ENCODE measurements at regions not wholly inside any gene's neighbourhood (a gene's known extent, or its start where the extent isn't known, plus 50 kb on each side); places are given as distances from the start of the nearest gene placed in this dataset.

DNA sequence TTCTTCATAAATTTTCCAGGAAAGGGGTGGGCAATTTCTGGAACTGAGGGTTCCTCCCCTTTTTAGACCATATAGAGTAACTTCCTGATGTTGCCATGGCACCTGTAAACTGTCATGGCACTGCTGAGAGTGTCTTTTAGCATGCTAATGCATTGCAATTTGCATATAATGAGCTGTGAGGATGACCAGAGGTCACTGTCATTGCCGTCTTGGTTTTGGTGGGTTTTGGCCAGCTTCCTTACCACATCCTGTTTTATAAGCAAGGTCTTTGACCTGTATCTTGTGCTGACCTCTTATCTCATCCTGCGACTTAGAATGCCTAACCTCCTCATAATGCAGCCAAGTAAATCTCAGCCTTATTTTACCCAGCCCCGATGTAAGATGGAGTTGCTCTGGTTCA, 577.8 kb downstream of the NLGN4X start:
- Mint-ChIP-seq H3K4me1 (ENCODE audit: low read depth) (no peaks in the 10 kb centered on the region), H3K4me3 (no peak overlapping the region), H3K9me3 (peaks cover 4% of the 10 kb centered on the region), H3K27me3 (ENCODE audit: low read depth) (no peaks in the 10 kb centered on the region), H3K36me3 (ENCODE audit: insufficient read depth) (no peaks in the 10 kb centered on the region)
- DNase-seq (no peak), ATAC-seq (no peak)

DNA sequence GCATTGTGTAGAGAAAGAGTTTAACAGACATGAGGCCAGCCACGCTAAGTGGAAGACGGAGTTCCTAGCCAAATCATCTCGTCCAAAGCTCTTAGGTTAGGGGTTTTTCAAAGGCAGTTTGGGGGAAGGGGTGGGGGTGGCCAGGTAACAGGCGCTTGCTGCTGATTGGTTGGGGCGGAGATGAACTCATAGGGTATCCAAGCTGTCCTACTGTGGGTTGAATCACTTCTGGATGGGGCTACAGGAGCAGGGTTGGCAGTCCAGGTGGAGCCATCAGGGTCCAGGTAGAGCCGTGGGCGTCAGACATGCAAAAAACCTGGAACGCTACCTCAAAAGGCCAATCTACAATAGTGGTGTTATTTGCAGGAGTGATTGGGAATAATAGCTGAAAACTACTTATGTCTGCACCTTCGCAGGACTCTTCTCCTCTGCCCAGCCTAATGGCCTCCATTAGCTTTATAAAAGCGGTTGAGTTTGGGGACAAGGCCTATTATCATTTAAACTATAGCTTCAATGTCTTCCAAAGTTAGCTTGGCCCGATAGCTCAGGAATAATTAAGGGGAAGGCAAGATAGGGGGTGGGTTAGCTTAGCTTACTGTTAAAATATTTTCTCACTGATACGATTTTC, 579.6 kb downstream of the NLGN4X start:
- Mint-ChIP-seq H3K4me1 (ENCODE audit: low read depth) (no peaks in the 10 kb centered on the region), H3K27me3 (ENCODE audit: low read depth) (no peaks in the 10 kb centered on the region), H3K4me3 (no peak overlapping the region), H3K36me3 (ENCODE audit: insufficient read depth) (no peaks in the 10 kb centered on the region), H3K9me3 (peaks cover 8% of the 10 kb centered on the region)
- DNase-seq (no peak), ATAC-seq (no peak)

DNA sequence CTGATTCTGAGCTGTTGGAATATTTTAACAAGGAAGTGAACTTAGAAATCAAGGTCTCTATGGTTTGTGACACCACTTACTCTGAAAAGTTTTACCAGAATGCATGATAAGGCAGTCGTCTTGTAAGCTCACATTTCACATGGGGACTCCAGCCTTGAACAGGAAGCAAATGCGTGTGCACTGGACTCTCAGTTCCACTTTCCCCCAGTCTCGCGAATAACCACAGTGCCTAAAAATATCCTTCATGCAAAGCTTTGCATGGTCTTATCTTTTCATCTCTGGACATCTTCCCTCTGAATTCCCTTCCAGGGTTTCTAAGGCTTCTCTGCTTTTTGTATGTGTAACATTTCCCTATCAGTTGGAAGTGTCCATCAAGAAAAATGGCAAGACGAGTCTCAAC, 581.8 kb downstream of the NLGN4X start:
- H3K9me3 Mint-ChIP-seq, result peaks cover 8% of the 10 kb centered on the region
- no peaks in the 10 kb centered on the region for H3K4me1 Mint-ChIP-seq (ENCODE audit: low read depth)
- no peaks in the 10 kb centered on the region for H3K27me3 Mint-ChIP-seq (ENCODE audit: low read depth)

DNA sequence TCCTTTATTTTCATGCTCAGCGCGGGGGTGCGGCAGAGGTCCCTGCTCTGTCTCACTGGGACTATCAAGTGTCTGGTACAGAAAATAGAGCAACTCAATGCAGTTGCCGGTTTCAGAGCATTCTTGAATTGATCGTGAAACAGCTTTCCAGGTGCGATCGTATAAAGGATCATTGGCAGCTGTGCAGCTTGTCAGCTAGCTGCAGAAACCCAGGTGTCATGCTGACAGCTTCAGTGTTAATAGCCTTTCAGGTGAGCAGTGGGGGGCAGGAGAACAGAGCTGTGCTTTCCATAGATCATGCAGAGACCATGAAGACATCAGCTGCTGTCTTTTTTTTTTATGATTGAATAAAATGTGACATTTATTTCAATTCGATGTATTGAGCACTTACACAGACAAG, 583.9 kb downstream of the NLGN4X start:
- DNase-seq (no peak), ATAC-seq (no peak)
- Mint-ChIP-seq H3K4me3 (no peak overlapping the region), H3K9me3 (peaks cover 8% of the 10 kb centered on the region), H3K4me1 (ENCODE audit: low read depth) (no peaks in the 10 kb centered on the region), H3K27me3 (ENCODE audit: low read depth) (no peaks in the 10 kb centered on the region), H3K36me3 (ENCODE audit: insufficient read depth) (no peaks in the 10 kb centered on the region)

More for the DNA sequence above, 581.8 kb downstream of the NLGN4X start:
- Mint-ChIP-seq H3K4me3 (no peak overlapping the region), H3K36me3 (ENCODE audit: insufficient read depth) (no peaks in the 10 kb centered on the region)
- ATAC-seq, result no peak
- no peak for DNase-seq

DNA sequence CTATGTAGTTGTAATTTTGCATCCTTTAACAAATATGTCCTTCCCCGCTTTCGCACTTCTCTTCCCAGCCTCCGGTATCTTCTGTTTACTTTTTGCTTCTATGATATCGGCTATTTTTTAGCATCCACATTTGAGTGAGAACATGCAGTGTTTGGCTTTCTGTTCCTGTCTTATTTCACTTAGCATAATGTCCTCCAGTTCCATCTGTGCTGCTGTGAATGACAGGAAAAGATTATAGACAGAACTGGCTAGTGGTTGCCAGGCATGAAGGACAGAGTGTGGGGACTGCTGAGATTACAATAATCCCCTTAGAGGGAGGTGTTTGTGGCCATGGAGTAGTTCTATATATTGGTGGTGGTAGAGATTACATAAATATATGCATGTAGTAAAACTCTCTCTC, 588.6 kb downstream of the NLGN4X start:
- Mint-ChIP-seq H3K4me3 (no peak overlapping the region), H3K27me3 (ENCODE audit: low read depth) (no peaks in the 10 kb centered on the region), H3K9me3 (no peaks in the 10 kb centered on the region), H3K4me1 (ENCODE audit: low read depth) (no peaks in the 10 kb centered on the region), H3K36me3 (ENCODE audit: insufficient read depth) (no peaks in the 10 kb centered on the region)
- no peak for ATAC-seq
- no peak for DNase-seq

DNA sequence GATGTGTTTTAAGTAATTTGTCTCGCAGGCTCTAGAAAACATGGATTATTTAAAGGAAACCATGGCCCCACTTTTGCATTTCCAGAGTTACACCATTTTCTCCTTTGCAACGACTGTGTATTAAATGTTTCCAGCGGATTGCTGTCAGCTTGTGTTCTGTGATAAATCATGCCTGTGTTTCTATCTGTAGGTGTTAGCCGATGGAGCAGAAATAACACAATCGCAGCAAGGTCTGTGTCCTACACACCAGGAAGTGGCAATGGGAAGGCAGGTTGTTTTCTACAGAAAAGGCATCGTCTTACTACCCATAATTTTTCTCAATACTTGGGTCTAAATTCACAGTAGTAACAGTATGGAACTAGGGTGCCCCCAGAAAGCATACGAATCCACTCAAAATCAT, 590.1 kb downstream of the NLGN4X start:
- no peaks in the 10 kb centered on the region for H3K27me3 Mint-ChIP-seq (ENCODE audit: low read depth)
- DNase-seq (no peak), ATAC-seq (no peak)
- H3K4me1 Mint-ChIP-seq (ENCODE audit: low read depth), result no peaks in the 10 kb centered on the region
- H3K4me3 Mint-ChIP-seq, result no peak overlapping the region
- H3K9me3 Mint-ChIP-seq, result peaks cover 1% of the 10 kb centered on the region
- no peaks in the 10 kb centered on the region for H3K36me3 Mint-ChIP-seq (ENCODE audit: insufficient read depth)

DNA sequence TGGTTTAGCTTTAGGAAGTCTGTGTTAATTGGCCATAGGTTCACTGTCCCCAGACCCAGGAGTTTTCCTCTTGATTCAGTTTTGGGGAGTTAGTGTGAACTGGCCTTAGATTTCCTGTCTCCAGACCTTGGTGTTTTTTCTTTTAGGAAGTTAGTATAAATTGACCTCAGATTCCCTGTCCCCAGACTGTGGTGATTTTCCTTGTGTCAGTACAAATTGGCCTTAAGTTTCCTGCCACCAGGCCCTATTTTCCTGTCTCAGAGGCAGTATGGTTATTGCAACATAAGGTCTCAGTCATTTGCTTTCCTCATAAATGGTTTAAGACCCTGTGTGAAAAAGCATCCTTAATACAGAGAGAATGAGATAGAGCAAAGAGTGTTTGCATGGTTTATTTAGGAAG, 595.8 kb downstream of the NLGN4X start:
- DNase-seq (no peak), ATAC-seq (no peak)
- Mint-ChIP-seq H3K27me3 (ENCODE audit: low read depth) (no peaks in the 10 kb centered on the region), H3K4me3 (no peak overlapping the region), H3K9me3 (peaks cover 8% of the 10 kb centered on the region), H3K36me3 (ENCODE audit: insufficient read depth) (no peaks in the 10 kb centered on the region), H3K4me1 (ENCODE audit: low read depth) (no peaks in the 10 kb centered on the region)

DNA sequence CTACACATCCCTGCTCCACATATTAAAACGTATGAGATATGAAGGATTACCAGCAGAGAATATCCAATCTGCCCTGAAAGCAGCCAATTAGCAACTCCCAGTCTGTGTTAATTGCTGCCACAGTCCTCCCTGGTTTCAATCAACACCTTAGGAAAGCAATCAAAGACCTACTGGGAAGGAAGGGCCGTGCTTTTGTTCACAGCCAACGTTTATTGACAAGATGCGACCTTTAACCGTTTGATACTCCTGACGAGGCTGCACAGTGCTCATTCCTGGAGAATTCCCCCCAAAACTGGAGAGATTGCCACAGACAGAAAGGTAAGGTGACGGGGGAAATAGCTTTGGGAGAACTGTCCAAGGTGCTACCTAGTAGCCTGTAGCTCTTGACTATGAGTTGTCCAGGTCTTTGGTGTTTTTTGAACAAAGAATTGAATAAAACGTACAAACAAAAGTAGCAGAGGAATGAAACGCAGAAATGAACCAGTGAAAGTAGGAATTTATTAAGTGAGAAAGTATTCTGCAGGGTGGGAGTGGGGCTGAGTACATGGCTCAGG, 596.5 kb downstream of the NLGN4X start:
- no peak overlapping the region for H3K4me3 Mint-ChIP-seq
- no peaks in the 10 kb centered on the region for H3K4me1 Mint-ChIP-seq (ENCODE audit: low read depth)
- DNase-seq (no peak), ATAC-seq (no peak)
- H3K36me3 Mint-ChIP-seq (ENCODE audit: insufficient read depth), result no peaks in the 10 kb centered on the region
- no peaks in the 10 kb centered on the region for H3K27me3 Mint-ChIP-seq (ENCODE audit: low read depth)
- H3K9me3 Mint-ChIP-seq, result peaks cover 8% of the 10 kb centered on the region

DNA sequence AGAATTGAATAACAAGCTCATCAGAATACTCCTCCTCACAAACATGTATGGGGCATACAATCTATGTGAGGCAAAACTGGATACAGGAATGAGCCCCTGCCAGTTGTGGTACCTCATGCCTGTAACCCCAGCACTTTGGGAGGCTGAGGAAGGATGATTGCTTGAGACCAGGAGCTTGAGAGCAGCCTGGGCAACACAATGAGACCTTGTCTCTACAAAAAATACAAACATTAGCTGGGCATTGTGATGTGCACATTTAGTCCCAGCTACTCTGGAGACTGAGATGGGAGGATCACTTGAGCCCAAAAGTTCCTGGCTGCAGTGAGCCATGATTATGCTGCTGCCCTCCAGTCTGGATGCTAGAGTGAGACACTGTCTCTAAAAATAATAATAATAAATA, 611.0 kb downstream of the NLGN4X start:
- Mint-ChIP-seq H3K36me3 (ENCODE audit: insufficient read depth) (no peaks in the 10 kb centered on the region), H3K27me3 (ENCODE audit: low read depth) (no peaks in the 10 kb centered on the region), H3K4me1 (ENCODE audit: low read depth) (no peaks in the 10 kb centered on the region), H3K4me3 (no peak overlapping the region), H3K9me3 (no peaks in the 10 kb centered on the region)
- ATAC-seq (no peak), DNase-seq (no peak)

DNA sequence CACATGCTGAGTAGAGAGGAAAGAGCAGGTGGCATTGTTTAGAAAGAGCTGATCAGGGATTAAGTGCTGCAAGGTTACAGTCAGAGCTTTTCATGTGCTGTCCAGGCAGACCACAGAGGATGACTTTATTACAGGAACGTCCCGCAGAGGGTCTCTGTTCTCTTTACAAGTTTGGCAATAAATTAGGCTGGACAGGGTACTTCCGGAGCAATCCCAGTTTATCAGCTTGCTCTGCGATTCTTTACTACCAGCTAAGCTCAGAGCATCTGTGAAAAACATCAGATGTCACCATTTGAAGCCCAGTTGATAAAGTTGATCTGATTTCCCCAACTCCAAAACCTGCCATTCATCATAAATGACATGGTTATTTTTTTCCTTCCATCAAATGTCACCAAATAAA, 633.1 kb downstream of the NLGN4X start:
- DNase-seq (no peak), ATAC-seq (no peak)
- no peaks in the 10 kb centered on the region for H3K36me3 Mint-ChIP-seq (ENCODE audit: insufficient read depth)
- H3K27me3 Mint-ChIP-seq (ENCODE audit: low read depth), result no peaks in the 10 kb centered on the region
- no peaks in the 10 kb centered on the region for H3K9me3 Mint-ChIP-seq
- H3K4me1 Mint-ChIP-seq (ENCODE audit: low read depth), result no peaks in the 10 kb centered on the region
- H3K4me3 Mint-ChIP-seq, result no peak overlapping the region

DNA sequence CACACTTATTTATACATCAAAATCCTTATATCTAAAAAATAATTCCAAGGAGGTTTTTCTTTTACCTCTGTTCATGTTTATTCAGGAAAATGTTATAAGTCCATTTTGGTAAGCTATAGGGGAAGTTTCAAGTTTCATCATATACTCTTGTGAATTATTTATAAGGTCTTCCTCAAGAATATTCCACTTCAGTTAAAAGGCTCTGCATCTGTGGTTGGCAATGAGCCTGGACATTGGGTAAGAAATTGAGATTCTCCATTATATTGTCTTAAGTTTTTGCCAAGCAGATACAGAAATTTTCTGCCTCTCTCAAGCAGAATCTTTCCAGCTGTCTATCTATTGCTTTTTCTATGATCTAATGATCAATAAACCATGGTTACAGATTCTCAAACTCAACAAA, 641.9 kb downstream of the NLGN4X start:
- DNase-seq, result no peak
- no peak overlapping the region for H3K4me3 Mint-ChIP-seq
- H3K9me3 Mint-ChIP-seq, result peaks cover 3% of the 10 kb centered on the region
- H3K36me3 Mint-ChIP-seq (ENCODE audit: insufficient read depth), result no peaks in the 10 kb centered on the region
- H3K4me1 Mint-ChIP-seq (ENCODE audit: low read depth), result no peaks in the 10 kb centered on the region
- H3K27me3 Mint-ChIP-seq (ENCODE audit: low read depth), result no peaks in the 10 kb centered on the region
- ATAC-seq, result no peak

DNA sequence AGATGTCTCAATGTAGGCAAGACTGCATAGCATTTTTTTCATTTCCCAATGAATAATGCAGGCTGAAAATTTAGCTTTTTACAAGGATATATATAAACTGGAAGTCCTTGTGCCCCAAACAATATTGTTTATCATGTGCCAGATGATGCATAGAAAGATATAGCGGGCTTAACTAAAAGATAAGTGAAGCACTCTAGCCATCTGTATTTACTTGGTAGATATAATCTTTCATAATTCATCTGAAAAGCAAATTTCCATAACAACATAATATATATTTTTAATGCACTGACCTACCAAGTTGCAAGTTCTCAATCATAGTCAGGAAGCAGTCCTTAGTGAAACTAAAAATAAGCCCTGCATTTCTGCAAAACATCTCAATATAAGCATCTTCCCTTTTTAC, 653.3 kb downstream of the NLGN4X start:
- Mint-ChIP-seq H3K27me3 (ENCODE audit: low read depth) (no peaks in the 10 kb centered on the region), H3K4me3 (no peak overlapping the region), H3K36me3 (ENCODE audit: insufficient read depth) (no peaks in the 10 kb centered on the region), H3K4me1 (ENCODE audit: low read depth) (no peaks in the 10 kb centered on the region), H3K9me3 (no peaks in the 10 kb centered on the region)
- no peak for ATAC-seq
- DNase-seq, result no peak

DNA sequence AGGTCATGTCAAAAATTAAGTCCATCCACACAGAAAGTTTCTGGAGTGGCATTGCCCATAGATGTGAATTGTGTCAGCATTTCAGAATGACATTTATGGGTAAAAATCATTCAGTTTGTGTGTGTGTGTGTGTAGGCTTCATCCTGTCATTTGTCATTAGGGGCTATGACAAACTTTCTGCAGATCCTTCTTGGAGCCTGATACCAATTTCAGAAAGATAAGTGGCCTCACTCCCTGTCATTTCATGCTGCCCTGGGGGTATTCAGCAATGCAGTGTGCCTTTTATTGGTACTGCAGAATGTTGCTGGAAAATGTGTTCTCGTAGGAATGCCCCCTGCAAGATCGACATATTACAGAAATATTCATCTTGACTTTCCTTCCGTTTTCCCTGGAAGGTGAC, 659.7 kb downstream of the NLGN4X start:
- no peaks in the 10 kb centered on the region for H3K4me1 Mint-ChIP-seq (ENCODE audit: low read depth)
- ATAC-seq (no peak), DNase-seq (no peak)
- H3K4me3 Mint-ChIP-seq, result no peak overlapping the region
- no peaks in the 10 kb centered on the region for H3K27me3 Mint-ChIP-seq (ENCODE audit: low read depth)
- no peaks in the 10 kb centered on the region for H3K36me3 Mint-ChIP-seq (ENCODE audit: insufficient read depth)
- H3K9me3 Mint-ChIP-seq, result no peaks in the 10 kb centered on the region

DNA sequence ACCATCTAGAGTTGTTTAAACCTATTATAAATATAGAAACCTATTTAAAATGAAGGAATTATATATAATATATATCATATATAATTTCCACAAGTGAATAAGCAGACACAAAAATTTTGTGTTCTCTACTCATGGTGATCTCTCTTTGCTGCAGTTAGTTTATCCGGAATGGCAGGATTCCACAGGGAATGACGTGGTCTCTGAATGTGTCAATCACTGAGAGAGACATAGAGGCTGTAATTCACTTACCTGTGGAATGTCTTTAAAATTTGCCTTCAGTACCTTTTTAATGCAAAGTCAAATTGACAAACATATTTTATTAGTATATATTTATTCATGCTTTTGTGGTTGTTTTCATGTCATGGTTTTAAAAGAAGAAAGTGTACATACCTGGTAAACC, 669.3 kb downstream of the NLGN4X start:
- Mint-ChIP-seq H3K9me3 (peaks cover 7% of the 10 kb centered on the region), H3K4me3 (no peak overlapping the region), H3K4me1 (ENCODE audit: low read depth) (no peaks in the 10 kb centered on the region), H3K36me3 (ENCODE audit: insufficient read depth) (no peaks in the 10 kb centered on the region), H3K27me3 (ENCODE audit: low read depth) (no peaks in the 10 kb centered on the region)
- ATAC-seq, result no peak
- no peak for DNase-seq

DNA sequence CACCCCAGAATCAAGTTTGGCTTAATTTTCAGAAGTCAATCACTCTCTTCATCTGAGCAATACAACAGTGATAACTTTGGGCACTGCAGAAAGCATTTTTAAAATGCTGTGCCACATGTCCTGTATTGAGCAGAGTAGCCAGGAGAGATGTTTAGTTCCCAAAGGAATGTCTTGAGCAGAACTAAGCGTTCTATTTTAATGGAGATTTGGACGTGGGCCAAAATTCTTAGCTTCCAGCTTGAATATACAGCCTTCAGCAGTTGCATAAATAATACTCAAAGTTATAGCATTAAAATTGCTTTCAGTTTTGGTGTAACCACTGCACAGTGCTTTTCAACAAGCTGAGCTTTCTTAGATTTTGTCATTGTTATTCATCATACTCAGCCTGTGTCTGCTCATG, 679.2 kb downstream of the NLGN4X start:
- H3K36me3 Mint-ChIP-seq (ENCODE audit: insufficient read depth), result no peaks in the 10 kb centered on the region
- DNase-seq (no peak), ATAC-seq (no peak)
- no peaks in the 10 kb centered on the region for H3K4me1 Mint-ChIP-seq (ENCODE audit: low read depth)
- H3K27me3 Mint-ChIP-seq (ENCODE audit: low read depth), result no peaks in the 10 kb centered on the region
- no peak overlapping the region for H3K4me3 Mint-ChIP-seq
- H3K9me3 Mint-ChIP-seq, result peaks cover 3% of the 10 kb centered on the region

DNA sequence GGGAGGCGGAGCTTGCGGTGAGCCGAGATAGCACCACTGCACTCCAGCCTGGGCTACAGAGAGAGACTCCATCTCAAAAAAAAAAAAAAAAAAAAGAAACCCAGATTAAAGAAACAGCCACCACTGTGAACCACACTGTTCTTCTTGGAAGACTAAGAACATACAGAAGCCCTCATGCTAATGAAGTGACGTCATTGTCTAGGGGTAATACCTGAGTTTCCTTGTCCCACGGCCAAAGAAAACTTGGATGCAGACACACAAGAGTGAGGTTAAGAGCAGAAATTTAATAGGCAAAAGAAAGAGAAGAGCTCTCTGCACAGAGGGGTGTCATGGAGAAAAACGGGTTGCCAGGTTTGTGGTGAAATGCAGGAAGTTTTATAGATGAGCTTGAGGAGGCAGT, 691.6 kb downstream of the NLGN4X start:
- DNase-seq (no peak), ATAC-seq (no peak)
- Mint-ChIP-seq H3K36me3 (ENCODE audit: insufficient read depth) (no peaks in the 10 kb centered on the region), H3K27me3 (ENCODE audit: low read depth) (no peaks in the 10 kb centered on the region), H3K4me3 (no peak overlapping the region), H3K9me3 (peaks cover 7% of the 10 kb centered on the region), H3K4me1 (ENCODE audit: low read depth) (no peaks in the 10 kb centered on the region)
